ENCODE measurements at regions not wholly inside any gene's neighbourhood (a gene's known extent, or its start where the extent isn't known, plus 50 kb on each side); places are given as distances from the start of the nearest gene placed in this dataset.

DNA sequence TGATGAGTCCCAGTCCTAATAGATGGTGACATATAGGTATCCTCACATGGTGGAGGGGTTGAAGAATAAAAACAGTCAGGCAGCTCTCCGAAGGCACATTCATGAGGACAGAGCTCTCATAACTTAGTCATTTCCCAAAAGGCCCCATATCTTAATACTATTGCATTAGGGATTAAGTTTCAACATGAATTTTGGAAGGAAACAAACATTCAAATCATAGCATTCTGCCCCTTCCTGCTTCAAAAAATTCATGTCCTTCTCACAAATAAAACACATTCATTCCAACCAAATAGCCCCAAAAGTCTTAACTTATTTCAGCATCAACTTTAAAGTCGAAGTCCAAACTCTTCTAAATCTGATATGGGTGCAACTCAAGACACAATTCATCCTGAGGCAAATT, 277.2 kb upstream of the NR4A3 start:
- TF ChIP-seq CTCF (IDR thresholded peaks at IDR 0.05): no peak
- TF ChIP-seq POLR2A (IDR thresholded peaks at IDR 0.05): no peak
